Uterus (tissue), 3 donors: ENCODE measurements at regions not wholly inside any gene's neighbourhood (a gene's known extent, or its start where the extent isn't known, plus 50 kb on each side); places are given as distances from the start of the nearest gene placed in this dataset.

ENCODE experiments used
- DNase-seq, 2 donors: peaks; one replicate each; pipeline ENCODE4 v3.0.0-alpha.2; 2019 to 2020
- H3K27ac ChIP-seq, 2 donors: fragments of 200-600 bp; sonication (generic); 1 replicate in 1 of 2; 2 replicates in 1 of 2; pipeline ENCODE4 v1.5.1; 2016 to 2018
- H3K27me3 ChIP-seq, 2 donors: fragments of 200-600 bp; sonication (generic); one replicate each; pipeline ENCODE4 v1.5.1; 2018 to 2019; ENCODE audit warnings: control low read depth in 1 of 2
- H3K36me3 ChIP-seq, 2 donors: fragments of 200-600 bp; sonication (generic); one replicate each; pipeline ENCODE4 v1.5.1; 2019; ENCODE audit warnings: control low read depth in 1 of 2
- H3K4me1 ChIP-seq, 2 donors: fragments of 200-600 bp; sonication (generic); one replicate each; pipeline ENCODE4 v1.5.1; 2018 to 2019; ENCODE audit warnings: control low read depth in 1 of 2
- H3K4me3 ChIP-seq, 2 donors: fragments of 200-600 bp; sonication (generic); 1 replicate in 1 of 2; 2 replicates in 1 of 2; pipeline ENCODE4 v1.5.1; 2018 to 2019; ENCODE audit warnings: mild to moderate bottlenecking in 1 of 2
- H3K9me3 ChIP-seq, 2 donors: fragments of 200-600 bp; sonication (generic); one replicate each; pipeline ENCODE4 v1.5.1; 2019; ENCODE audit warnings: control low read depth in 1 of 2
- POLR2A ChIP-seq, 2 donors: fragments of 450-650 bp; IDR thresholded peaks; one replicate each; pipeline ENCODE4 v1.6.1; 2016; ENCODE audit warnings: antibody characterized with exemption in 2 of 2, mild to moderate bottlenecking in 1 of 2, moderate library complexity in 1 of 2
- intact Hi-C: fragments of 100-400 bp; cut with DNase I; formaldehyde crosslinking; loops from one replicate; pipeline ENCODE4 v1.15.1; 2023; ENCODE audit warnings: low total_unique reads
- TF ChIP-seq, protein P1 (sequence below), 4 experiments: fragments of 200-600 bp in 2 of 4; fragments of 450-650 bp in 2 of 4; sonication (generic) in 2 of 4; IDR thresholded peaks; one replicate each; pipeline ENCODE4 v1.5.1; 2016 to 2019; ENCODE audit warnings: antibody characterized with exemption in 4 of 4, mild to moderate bottlenecking in 2 of 4, moderate library complexity in 1 of 4
- donor health status: DM: yes; HTN: yes; CAD: no.

DNA sequence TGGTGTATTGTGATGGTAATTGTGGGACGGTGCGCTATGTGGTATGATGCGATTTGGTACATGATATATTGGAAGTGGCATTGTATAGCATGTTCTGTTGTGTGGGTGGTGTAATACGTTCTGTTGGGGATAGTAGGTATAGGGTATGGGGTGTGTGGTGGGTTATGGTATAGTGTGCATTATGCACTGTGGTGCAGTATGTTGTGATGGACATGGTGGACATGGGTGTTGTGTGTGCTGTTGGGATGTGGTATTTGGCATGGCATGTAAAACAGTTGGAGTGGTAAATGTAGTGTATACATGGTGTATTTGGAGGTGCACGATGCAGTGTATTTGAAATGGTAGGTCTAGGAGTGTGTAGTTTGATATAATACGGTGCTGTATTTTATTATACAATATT, 170.6 kb upstream of the CNTNAP4 start:
- no peak overlapping the region for H3K4me3 ChIP-seq
- no peaks in the 10 kb centered on the region for H3K27me3 ChIP-seq
- no peaks in the 10 kb centered on the region for H3K9me3 ChIP-seq
- no peaks in the 10 kb centered on the region for H3K36me3 ChIP-seq
- H3K27ac ChIP-seq: no peak overlapping the region
- no peaks in the 10 kb centered on the region for H3K4me1 ChIP-seq
- intact Hi-C loops: no loop called here
- TF ChIP-seq, protein P1, sequence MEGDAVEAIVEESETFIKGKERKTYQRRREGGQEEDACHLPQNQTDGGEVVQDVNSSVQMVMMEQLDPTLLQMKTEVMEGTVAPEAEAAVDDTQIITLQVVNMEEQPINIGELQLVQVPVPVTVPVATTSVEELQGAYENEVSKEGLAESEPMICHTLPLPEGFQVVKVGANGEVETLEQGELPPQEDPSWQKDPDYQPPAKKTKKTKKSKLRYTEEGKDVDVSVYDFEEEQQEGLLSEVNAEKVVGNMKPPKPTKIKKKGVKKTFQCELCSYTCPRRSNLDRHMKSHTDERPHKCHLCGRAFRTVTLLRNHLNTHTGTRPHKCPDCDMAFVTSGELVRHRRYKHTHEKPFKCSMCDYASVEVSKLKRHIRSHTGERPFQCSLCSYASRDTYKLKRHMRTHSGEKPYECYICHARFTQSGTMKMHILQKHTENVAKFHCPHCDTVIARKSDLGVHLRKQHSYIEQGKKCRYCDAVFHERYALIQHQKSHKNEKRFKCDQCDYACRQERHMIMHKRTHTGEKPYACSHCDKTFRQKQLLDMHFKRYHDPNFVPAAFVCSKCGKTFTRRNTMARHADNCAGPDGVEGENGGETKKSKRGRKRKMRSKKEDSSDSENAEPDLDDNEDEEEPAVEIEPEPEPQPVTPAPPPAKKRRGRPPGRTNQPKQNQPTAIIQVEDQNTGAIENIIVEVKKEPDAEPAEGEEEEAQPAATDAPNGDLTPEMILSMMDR (IDR thresholded peaks at IDR 0.05): no peak
- TF ChIP-seq POLR2A (IDR thresholded peaks at IDR 0.05): no peak
- no peak for DNase-seq

DNA sequence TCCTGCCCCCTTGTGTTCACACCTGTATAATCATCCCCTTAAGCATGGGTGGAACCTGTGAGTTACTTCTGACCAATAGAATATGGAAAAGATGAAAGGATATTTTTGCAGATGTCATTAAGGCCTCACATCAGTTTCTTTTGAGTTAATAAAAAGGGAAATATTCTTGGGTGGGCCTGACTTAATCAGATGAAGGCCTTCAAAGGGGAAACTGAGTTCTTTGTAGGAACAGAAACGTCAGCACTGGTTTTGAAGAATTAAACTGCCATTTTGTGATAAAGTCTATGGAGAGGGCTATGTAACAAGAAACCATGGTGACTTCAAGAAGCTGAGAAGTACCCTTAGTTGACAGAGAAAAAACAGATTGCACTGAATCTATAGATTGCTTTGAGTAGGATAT, 168.7 kb upstream of the CNTNAP4 start:
- Histone ChIP-seq H3K4me3 (no peak overlapping the region), H3K9me3 (no peaks in the 10 kb centered on the region), H3K27ac (no peak overlapping the region), H3K4me1 (no peaks in the 10 kb centered on the region), H3K36me3 (no peaks in the 10 kb centered on the region), H3K27me3 (no peaks in the 10 kb centered on the region)
- no peak for DNase-seq
- intact Hi-C loops: no loop called here
- TF ChIP-seq POLR2A (IDR thresholded peaks at IDR 0.05): no peak
- TF ChIP-seq, protein P1 (IDR thresholded peaks at IDR 0.05): no peak

DNA sequence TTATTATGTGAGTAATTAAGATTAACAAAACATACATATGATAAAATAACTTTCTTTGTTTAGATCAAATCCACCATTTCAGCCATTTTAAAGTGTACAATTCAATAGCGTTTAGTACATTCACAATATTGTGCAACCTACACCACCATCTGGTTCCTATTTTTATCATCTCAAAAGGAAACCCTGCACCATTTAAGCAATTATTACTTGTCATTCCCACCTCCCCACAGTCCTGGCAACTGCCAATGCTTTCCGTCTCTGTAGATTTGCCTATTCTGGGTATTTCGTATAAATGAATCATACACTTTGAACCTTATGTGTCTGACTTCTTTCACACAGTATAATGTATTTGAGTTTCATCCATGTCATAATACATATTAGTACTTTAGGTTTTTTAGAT, 162.5 kb upstream of the CNTNAP4 start:
- Histone ChIP-seq H3K27me3 (no peaks in the 10 kb centered on the region), H3K36me3 (no peaks in the 10 kb centered on the region), H3K27ac (no peak overlapping the region), H3K4me1 (no peaks in the 10 kb centered on the region), H3K9me3 (no peaks in the 10 kb centered on the region), H3K4me3 (no peak overlapping the region)
- no peak for DNase-seq
- intact Hi-C loops: no loop called here
- TF ChIP-seq, protein P1 (IDR thresholded peaks at IDR 0.05): no peak
- no peak for TF ChIP-seq POLR2A (IDR thresholded peaks at IDR 0.05)

DNA sequence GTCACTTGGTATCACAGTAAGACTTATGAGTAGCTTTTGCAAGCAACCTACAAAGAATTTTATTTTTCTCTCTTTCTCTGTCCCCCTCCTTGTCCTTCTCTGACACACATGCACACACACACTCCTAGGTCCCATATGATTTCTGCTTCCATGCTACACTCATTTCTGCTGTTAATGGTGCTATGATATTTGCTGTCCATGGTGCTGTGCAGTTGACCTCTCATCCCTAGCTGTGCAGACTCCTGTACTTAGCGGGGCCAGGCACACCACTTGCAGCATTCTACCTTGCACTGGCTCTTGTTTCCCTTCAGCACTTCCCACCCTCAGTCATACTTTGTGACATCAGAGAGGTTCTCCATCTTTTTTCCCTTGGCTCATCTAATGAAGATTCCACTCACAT, 158.9 kb upstream of the CNTNAP4 start:
- intact Hi-C loops: no loop called here
- DNase-seq: no peak
- no peaks in the 10 kb centered on the region for H3K27me3 ChIP-seq
- TF ChIP-seq, protein P1 (IDR thresholded peaks at IDR 0.05): no peak
- no peak for TF ChIP-seq POLR2A (IDR thresholded peaks at IDR 0.05)
- H3K36me3 ChIP-seq: no peaks in the 10 kb centered on the region
- no peak overlapping the region for H3K27ac ChIP-seq
- no peak overlapping the region for H3K4me3 ChIP-seq
- H3K4me1 ChIP-seq: no peaks in the 10 kb centered on the region
- H3K9me3 ChIP-seq: no peaks in the 10 kb centered on the region

DNA sequence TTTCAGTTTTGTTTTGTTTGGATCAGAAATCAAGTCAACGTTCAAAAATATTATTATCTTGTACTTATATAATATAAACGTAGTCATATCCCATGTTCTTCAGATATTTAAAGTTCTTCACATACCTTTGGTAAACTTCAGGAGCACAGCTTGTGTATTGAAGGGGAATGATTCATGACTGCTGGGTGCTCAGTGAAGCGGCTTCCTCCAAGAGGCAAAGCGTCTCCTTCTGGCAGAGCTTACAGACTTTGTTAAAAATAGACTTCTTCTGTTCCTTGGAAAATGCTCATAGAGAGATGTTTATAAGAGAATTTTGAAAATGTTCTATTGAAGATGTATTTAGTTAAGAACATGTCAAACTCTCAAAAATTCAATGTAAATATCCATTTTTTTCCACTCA, 155.6 kb upstream of the CNTNAP4 start:
- intact Hi-C loops: no loop called here
- no peaks in the 10 kb centered on the region for H3K9me3 ChIP-seq
- DNase-seq: no peak
- no peak overlapping the region for H3K4me3 ChIP-seq
- H3K4me1 ChIP-seq: no peaks in the 10 kb centered on the region
- no peak overlapping the region for H3K27ac ChIP-seq
- TF ChIP-seq, protein P1 (IDR thresholded peaks at IDR 0.05): no peak
- TF ChIP-seq POLR2A (IDR thresholded peaks at IDR 0.05): no peak
- no peaks in the 10 kb centered on the region for H3K36me3 ChIP-seq
- no peaks in the 10 kb centered on the region for H3K27me3 ChIP-seq
